Gastrocnemius medialis (tissue), 4 donors: ENCODE measurements at regions not wholly inside any gene's neighbourhood (a gene's known extent, or its start where the extent isn't known, plus 50 kb on each side); places are given as distances from the start of the nearest gene placed in this dataset.

Experiments used
- POLR2A ChIP-seq, 2 donors: fragments of 450-650 bp; IDR thresholded peaks; one replicate each; pipeline ENCODE4 v1.6.1; 2017; ENCODE audit warnings: antibody characterized with exemption in 2 of 2, mild to moderate bottlenecking in 2 of 2, moderate library complexity in 2 of 2
- TF ChIP-seq, protein P1 (sequence below), 5 experiments: fragments of 450-650 bp in 3 of 5; fragments of 200-600 bp in 2 of 5; sonication (generic) in 2 of 5; IDR thresholded peaks in 4 of 5; conservative IDR thresholded peaks in 1 of 5; 1 replicate in 4 of 5; 2 replicates in 1 of 5; pipeline ENCODE4 v1.5.1; 2016 to 2019; ENCODE audit warnings: antibody characterized with exemption in 5 of 5, mild to moderate bottlenecking in 3 of 5, moderate library complexity in 3 of 5

DNA sequence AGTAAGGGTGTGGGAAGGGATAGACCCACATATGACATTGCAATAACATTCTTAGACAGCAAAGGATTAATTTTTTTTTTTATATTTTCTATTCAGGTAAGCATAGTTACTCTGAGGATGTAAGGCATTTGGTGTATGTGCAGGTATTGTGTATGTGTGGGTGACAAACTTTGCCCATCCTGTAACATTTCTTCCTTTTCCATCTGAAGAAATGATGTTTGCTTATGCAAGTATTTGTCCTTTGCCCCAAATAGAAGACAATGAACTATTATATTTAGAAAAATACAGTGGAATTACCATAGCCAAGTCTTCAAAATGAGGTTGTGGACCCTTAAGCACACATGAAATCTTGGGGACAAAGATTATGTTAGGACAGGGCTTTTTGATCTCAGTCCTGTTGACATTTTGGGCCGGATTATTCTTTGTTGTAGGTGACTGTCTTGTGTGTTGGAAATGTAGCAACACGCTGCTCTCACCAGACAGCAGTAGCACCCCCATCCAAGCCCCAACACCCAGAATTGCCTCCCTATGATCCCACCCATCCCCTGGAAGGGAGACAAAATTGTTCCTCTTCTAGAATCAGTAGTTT lies 1244.7 kb downstream of the STIM2 start:
- TF ChIP-seq POLR2A (IDR thresholded peaks at IDR 0.05): no peak
- TF ChIP-seq, protein P1, sequence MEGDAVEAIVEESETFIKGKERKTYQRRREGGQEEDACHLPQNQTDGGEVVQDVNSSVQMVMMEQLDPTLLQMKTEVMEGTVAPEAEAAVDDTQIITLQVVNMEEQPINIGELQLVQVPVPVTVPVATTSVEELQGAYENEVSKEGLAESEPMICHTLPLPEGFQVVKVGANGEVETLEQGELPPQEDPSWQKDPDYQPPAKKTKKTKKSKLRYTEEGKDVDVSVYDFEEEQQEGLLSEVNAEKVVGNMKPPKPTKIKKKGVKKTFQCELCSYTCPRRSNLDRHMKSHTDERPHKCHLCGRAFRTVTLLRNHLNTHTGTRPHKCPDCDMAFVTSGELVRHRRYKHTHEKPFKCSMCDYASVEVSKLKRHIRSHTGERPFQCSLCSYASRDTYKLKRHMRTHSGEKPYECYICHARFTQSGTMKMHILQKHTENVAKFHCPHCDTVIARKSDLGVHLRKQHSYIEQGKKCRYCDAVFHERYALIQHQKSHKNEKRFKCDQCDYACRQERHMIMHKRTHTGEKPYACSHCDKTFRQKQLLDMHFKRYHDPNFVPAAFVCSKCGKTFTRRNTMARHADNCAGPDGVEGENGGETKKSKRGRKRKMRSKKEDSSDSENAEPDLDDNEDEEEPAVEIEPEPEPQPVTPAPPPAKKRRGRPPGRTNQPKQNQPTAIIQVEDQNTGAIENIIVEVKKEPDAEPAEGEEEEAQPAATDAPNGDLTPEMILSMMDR (IDR thresholded peaks at IDR 0.05 in 4 of 5, conservative IDR thresholded peaks at IDR 0.05 in 1 of 5): no peak
